ENCODE measurements at regions not wholly inside any gene's neighbourhood (a gene's known extent, or its start where the extent isn't known, plus 50 kb on each side); places are given as distances from the start of the nearest gene placed in this dataset.

- no peaks in the 10 kb centered on the region for H3K4me1 Mint-ChIP-seq (ENCODE audit: low read depth)
- no peaks in the 10 kb centered on the region for H3K36me3 Mint-ChIP-seq (ENCODE audit: low read depth)
- no peak overlapping the region for H3K27ac Mint-ChIP-seq
- H3K4me3 Mint-ChIP-seq: no peak overlapping the region
- intact Hi-C loops (cut with micrococcal nuclease): no loop called here
- no peaks in the 10 kb centered on the region for H3K27me3 Mint-ChIP-seq
- H3K9me3 Mint-ChIP-seq: no peaks in the 10 kb centered on the region
Measured at GRCh38 chr18:75896865-75897264, 469.4 kb upstream of the SMIM21 start.

DNA sequence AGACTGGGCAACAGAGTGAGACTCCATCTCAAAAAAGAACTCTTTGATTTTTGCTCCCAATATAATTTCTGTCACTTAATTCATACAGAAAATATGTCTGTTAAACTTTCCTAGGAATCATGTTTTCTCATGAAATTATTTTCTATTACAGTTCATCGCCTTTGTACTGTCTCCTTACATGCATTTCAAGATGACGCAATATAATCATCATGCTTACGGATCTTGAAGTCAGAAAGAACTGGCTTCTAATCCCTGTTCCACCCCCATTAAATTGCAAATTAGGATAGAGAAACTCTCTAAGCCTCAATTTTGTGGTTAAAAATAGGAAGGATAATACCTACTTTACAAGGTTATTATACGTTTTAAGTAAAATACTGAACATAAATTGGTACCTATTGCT lies 467.6 kb upstream of the SMIM21 start:
- H3K36me3 Mint-ChIP-seq (ENCODE audit: low read depth): no peaks in the 10 kb centered on the region
- H3K9me3 Mint-ChIP-seq: no peaks in the 10 kb centered on the region
- intact Hi-C loops (cut with micrococcal nuclease): no loop called here
- no peaks in the 10 kb centered on the region for H3K4me1 Mint-ChIP-seq (ENCODE audit: low read depth)
- no peak overlapping the region for H3K4me3 Mint-ChIP-seq
- H3K27me3 Mint-ChIP-seq: no peaks in the 10 kb centered on the region
- no peak overlapping the region for H3K27ac Mint-ChIP-seq

- Mint-ChIP-seq H3K36me3 (ENCODE audit: low read depth) (no peaks in the 10 kb centered on the region), H3K27ac (no peak overlapping the region), H3K27me3 (no peaks in the 10 kb centered on the region), H3K4me3 (no peak overlapping the region), H3K9me3 (no peaks in the 10 kb centered on the region), H3K4me1 (ENCODE audit: low read depth) (no peaks in the 10 kb centered on the region)
- intact Hi-C loops (cut with micrococcal nuclease): no loop called here
Measured at GRCh38 chr18:75884728-75885127, 457.2 kb upstream of the SMIM21 start.

DNA sequence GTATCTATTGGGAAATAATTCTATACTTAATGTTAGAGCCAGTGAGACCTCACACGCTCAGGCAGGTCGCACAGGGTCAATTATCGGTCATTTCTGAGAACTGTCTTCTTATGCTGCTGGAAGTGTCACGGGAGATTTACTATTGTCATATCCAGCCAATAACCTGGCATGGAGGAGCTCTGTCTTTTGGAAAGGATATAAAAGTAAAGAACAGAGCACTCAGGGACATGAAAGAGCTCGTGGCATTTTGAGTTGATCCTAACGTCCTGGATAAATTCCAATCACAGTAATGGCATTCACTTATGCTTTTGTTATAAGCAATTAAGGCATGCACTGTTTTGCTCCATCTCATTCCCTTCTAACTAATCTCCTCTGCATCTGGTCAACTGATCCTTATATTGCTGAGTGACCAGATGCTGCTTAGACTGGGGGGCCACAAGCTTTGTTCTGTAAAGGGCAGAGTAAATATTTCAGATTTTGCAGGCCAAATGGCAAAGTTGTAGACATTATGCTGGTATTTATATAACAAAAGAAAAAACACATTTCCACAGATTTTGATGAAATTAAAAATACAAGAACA lies 453.5 kb upstream of the SMIM21 start:
- no peaks in the 10 kb centered on the region for H3K4me1 Mint-ChIP-seq (ENCODE audit: low read depth)
- H3K27ac Mint-ChIP-seq: no peak overlapping the region
- peaks cover 10% of the 10 kb centered on the region for H3K9me3 Mint-ChIP-seq
- no peaks in the 10 kb centered on the region for H3K36me3 Mint-ChIP-seq (ENCODE audit: low read depth)
- H3K27me3 Mint-ChIP-seq: no peaks in the 10 kb centered on the region
- intact Hi-C loops (cut with micrococcal nuclease): no loop called here
- no peak overlapping the region for H3K4me3 Mint-ChIP-seq

DNA sequence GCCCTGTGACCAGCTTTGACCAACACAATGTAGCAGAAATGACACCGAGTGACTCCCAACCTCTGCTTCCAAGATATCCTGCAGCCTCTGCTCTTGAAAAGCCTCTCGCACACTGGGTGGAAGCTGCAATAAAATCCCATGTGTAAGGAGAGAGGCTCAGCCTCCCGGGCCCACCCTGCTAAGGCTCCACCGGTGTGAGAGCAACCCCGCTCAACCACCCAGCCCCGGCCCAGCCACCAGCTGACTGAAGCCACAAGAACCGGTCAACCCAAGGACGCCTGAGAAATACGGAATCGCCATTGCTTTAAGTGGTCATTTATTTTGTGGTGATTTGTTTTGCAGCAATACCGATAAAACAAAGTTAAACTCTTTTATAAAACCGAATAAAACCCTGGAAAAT lies 452.8 kb upstream of the SMIM21 start:
- Mint-ChIP-seq H3K4me3 (no peak overlapping the region), H3K27me3 (no peaks in the 10 kb centered on the region), H3K36me3 (ENCODE audit: low read depth) (no peaks in the 10 kb centered on the region), H3K9me3 (peaks cover 10% of the 10 kb centered on the region), H3K4me1 (ENCODE audit: low read depth) (no peaks in the 10 kb centered on the region), H3K27ac (no peak overlapping the region)
- intact Hi-C loops (cut with micrococcal nuclease): no loop called here

GRCh38 chr18:75879196-75879595 lies 451.7 kb upstream of the SMIM21 start:
- Mint-ChIP-seq H3K4me3 (no peak overlapping the region), H3K9me3 (peaks cover 10% of the 10 kb centered on the region), H3K36me3 (ENCODE audit: low read depth) (no peaks in the 10 kb centered on the region), H3K27ac (no peak overlapping the region), H3K4me1 (ENCODE audit: low read depth) (no peaks in the 10 kb centered on the region), H3K27me3 (no peaks in the 10 kb centered on the region)
- intact Hi-C loops (cut with micrococcal nuclease): no loop called here

DNA sequence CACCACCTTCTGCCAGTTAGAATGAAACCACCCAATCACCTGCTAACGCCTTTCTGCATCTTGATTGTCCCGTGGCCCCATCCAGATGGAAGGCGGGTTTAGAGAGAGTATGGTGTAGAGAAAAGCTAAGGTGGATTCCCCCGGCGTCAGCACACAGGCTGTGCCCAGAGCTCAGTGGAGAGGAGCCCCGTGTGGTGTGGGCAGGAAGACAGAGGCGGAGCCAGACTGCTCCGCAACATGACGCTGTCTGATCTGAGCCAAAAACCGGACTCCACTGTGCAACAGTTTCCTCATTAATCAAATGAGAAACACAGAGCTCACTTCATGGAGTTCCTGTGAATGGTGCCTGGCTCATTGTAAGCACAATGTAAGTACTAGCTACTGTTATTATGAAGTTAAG lies 448.1 kb upstream of the SMIM21 start:
- H3K9me3 Mint-ChIP-seq: peaks cover 10% of the 10 kb centered on the region
- no peak overlapping the region for H3K4me3 Mint-ChIP-seq
- H3K36me3 Mint-ChIP-seq (ENCODE audit: low read depth): no peaks in the 10 kb centered on the region
- intact Hi-C loops (cut with micrococcal nuclease): no loop called here
- H3K4me1 Mint-ChIP-seq (ENCODE audit: low read depth): no peaks in the 10 kb centered on the region
- H3K27ac Mint-ChIP-seq: no peak overlapping the region
- H3K27me3 Mint-ChIP-seq: no peaks in the 10 kb centered on the region

DNA sequence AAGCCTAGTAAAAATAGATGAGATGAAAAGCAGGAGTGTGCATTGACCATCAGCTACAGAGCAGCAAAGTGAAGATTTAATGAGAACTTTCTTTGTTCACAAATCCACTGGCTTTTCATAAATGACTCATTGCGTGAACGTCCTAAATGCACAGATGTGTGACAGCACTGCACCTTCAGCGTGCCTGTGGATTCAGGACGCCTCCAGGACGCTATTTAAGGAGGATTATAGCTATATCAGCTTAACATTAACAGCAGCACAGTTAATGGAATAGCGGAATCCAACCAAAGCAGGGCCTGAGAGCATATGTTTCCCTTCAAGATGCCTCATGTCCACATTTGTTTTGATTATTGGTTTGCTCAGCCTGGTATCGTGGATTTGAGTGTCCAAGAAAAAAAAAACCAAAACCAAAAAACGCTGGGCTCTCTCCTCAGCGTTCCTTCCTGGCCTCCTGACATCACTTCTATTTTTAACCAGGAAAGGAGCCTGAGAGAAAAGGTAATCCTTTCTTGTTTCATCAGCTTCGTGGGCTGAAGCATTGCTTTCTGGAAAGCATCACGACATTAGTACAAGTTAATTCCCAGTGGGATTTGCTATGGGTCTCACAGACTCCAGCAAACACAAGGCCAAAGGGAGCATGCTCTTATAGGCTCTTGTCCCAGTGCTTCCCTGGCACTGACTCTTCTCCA lies 447.0 kb upstream of the SMIM21 start:
- Mint-ChIP-seq H3K27ac (no peak overlapping the region), H3K4me1 (ENCODE audit: low read depth) (no peaks in the 10 kb centered on the region), H3K27me3 (no peaks in the 10 kb centered on the region), H3K4me3 (no peak overlapping the region), H3K36me3 (ENCODE audit: low read depth) (no peaks in the 10 kb centered on the region), H3K9me3 (peaks cover 10% of the 10 kb centered on the region)
- intact Hi-C loops (cut with micrococcal nuclease): no loop called here

DNA sequence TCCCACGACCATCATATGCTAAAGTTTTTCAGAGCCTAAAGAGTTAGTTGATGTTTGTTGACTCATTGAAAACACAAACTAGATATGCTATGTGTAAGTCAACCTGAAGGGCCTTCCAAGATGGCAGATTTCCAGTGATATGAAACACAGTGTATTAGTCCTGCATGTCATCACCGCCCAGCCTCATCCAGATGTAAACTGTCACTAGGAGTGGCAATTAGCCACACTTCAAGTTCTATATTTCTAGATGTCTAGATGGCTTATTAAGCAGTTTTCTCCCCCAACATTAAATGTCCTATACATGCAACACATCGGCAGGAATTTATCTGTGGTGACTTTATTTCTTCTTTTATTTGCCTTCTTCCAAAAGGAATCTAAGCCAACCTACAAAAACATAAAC lies 444.1 kb upstream of the SMIM21 start:
- Mint-ChIP-seq H3K27ac (no peak overlapping the region), H3K4me1 (ENCODE audit: low read depth) (no peaks in the 10 kb centered on the region), H3K9me3 (peaks cover 2% of the 10 kb centered on the region), H3K36me3 (ENCODE audit: low read depth) (no peaks in the 10 kb centered on the region), H3K27me3 (no peaks in the 10 kb centered on the region), H3K4me3 (no peak overlapping the region)
- intact Hi-C loops (cut with micrococcal nuclease): no loop called here

DNA sequence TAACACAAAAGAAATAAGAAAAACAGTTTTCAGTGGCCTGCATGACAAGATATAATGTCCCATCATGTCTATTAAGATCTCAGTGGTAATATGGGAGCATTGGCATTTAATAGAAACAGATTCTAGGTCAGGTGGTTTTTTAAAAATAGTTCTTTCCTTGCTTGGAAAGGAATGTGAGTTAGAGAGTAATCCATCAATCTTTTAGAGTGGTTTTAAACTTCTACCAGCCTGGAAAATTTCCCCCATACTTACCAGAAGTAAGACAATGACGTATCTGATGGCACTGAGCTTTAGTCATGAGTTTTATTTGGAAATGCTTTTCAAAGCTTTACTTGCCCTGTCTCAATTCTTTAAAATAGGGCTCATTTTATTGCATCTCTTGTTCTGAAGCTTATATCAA lies 441.7 kb upstream of the SMIM21 start:
- no peaks in the 10 kb centered on the region for H3K36me3 Mint-ChIP-seq (ENCODE audit: low read depth)
- no peaks in the 10 kb centered on the region for H3K27me3 Mint-ChIP-seq
- intact Hi-C loops (cut with micrococcal nuclease): no loop called here
- no peaks in the 10 kb centered on the region for H3K9me3 Mint-ChIP-seq
- no peaks in the 10 kb centered on the region for H3K4me1 Mint-ChIP-seq (ENCODE audit: low read depth)
- no peak overlapping the region for H3K27ac Mint-ChIP-seq
- no peak overlapping the region for H3K4me3 Mint-ChIP-seq

- no peak overlapping the region for H3K27ac Mint-ChIP-seq
- H3K4me3 Mint-ChIP-seq: no peak overlapping the region
- intact Hi-C loops (cut with micrococcal nuclease): no loop called here
- no peaks in the 10 kb centered on the region for H3K4me1 Mint-ChIP-seq (ENCODE audit: low read depth)
- no peaks in the 10 kb centered on the region for H3K9me3 Mint-ChIP-seq
- H3K27me3 Mint-ChIP-seq: no peaks in the 10 kb centered on the region
- no peaks in the 10 kb centered on the region for H3K36me3 Mint-ChIP-seq (ENCODE audit: low read depth)
Measured at GRCh38 chr18:75868031-75868430, 440.5 kb upstream of the SMIM21 start.

GRCh38 chr18:75865639-75866038 lies 438.1 kb upstream of the SMIM21 start:
- Mint-ChIP-seq H3K27ac (no peak overlapping the region), H3K9me3 (peaks cover 9% of the 10 kb centered on the region), H3K4me1 (ENCODE audit: low read depth) (no peaks in the 10 kb centered on the region), H3K4me3 (no peak overlapping the region), H3K36me3 (ENCODE audit: low read depth) (no peaks in the 10 kb centered on the region), H3K27me3 (no peaks in the 10 kb centered on the region)
- intact Hi-C loops (cut with micrococcal nuclease): no loop called here

- no peak overlapping the region for H3K4me3 Mint-ChIP-seq
- no peak overlapping the region for H3K27ac Mint-ChIP-seq
- peaks cover 9% of the 10 kb centered on the region for H3K9me3 Mint-ChIP-seq
- H3K36me3 Mint-ChIP-seq (ENCODE audit: low read depth): no peaks in the 10 kb centered on the region
- intact Hi-C loops (cut with micrococcal nuclease): no loop called here
- H3K27me3 Mint-ChIP-seq: no peaks in the 10 kb centered on the region
- no peaks in the 10 kb centered on the region for H3K4me1 Mint-ChIP-seq (ENCODE audit: low read depth)
Measured at GRCh38 chr18:75864816-75865215, 437.3 kb upstream of the SMIM21 start.

- Mint-ChIP-seq H3K36me3 (ENCODE audit: low read depth) (no peaks in the 10 kb centered on the region), H3K4me1 (ENCODE audit: low read depth) (no peaks in the 10 kb centered on the region), H3K27me3 (no peaks in the 10 kb centered on the region), H3K9me3 (peaks cover 9% of the 10 kb centered on the region), H3K4me3 (no peak overlapping the region), H3K27ac (no peak overlapping the region)
- intact Hi-C loops (cut with micrococcal nuclease): no loop called here
Measured at GRCh38 chr18:75863696-75864095, 436.2 kb upstream of the SMIM21 start.

GRCh38 chr18:75862458-75862857 lies 435.0 kb upstream of the SMIM21 start:
- no peaks in the 10 kb centered on the region for H3K4me1 Mint-ChIP-seq (ENCODE audit: low read depth)
- no peak overlapping the region for H3K27ac Mint-ChIP-seq
- intact Hi-C loops (cut with micrococcal nuclease): no loop called here
- no peaks in the 10 kb centered on the region for H3K27me3 Mint-ChIP-seq
- H3K9me3 Mint-ChIP-seq: peaks cover 9% of the 10 kb centered on the region
- no peak overlapping the region for H3K4me3 Mint-ChIP-seq
- no peaks in the 10 kb centered on the region for H3K36me3 Mint-ChIP-seq (ENCODE audit: low read depth)
